ENCODE measurements at regions not wholly inside any gene's neighbourhood (a gene's known extent, or its start where the extent isn't known, plus 50 kb on each side); places are given as distances from the start of the nearest gene placed in this dataset.
A peak's percentile ranks its signal among the peaks of the same experiment; 100 is the strongest.

DNA sequence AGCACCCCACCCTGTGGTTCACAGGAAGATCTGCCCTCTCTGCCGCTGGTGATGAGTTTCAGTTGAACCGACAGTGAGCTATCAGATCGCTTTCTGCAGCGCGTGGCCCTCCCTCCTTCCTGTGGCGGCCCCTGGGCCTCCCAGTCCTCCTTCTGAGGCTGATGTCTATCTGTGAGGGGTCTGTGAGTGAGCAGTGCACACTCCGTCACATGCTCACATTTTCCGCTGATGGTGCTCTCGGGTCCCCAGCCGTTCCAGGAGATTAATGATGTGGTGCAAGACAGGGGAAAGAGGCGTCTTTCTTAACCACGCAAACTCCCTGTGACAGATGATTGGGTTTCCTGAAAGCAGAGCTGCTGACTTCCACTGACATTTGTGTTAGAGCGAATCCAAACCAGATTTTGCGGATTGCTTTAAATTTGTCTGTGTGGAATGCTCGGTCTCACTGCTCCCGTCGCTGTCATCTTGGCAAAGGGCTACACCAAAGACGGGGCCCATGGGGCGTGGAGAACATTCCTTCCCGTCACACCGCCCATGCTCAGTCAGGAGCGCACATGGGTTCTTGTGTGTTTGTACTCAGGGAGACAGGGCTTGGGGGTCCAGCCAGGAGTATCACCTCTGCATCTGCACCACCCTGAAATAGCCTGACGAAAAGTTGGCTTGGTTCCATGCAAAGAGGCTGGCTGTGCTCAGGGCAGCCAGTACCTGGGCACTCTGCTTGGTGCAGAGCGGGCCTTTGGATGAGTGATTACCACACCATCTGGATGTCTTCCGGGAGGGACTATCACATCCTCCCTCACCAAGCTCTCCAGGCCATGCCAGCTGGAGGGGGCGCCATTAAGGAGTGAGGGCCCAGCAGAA lies 154.7 kb upstream of the HS6ST1 start:
- DNase-seq (ENCODE audit: low read depth): peak; percentile 4

DNA sequence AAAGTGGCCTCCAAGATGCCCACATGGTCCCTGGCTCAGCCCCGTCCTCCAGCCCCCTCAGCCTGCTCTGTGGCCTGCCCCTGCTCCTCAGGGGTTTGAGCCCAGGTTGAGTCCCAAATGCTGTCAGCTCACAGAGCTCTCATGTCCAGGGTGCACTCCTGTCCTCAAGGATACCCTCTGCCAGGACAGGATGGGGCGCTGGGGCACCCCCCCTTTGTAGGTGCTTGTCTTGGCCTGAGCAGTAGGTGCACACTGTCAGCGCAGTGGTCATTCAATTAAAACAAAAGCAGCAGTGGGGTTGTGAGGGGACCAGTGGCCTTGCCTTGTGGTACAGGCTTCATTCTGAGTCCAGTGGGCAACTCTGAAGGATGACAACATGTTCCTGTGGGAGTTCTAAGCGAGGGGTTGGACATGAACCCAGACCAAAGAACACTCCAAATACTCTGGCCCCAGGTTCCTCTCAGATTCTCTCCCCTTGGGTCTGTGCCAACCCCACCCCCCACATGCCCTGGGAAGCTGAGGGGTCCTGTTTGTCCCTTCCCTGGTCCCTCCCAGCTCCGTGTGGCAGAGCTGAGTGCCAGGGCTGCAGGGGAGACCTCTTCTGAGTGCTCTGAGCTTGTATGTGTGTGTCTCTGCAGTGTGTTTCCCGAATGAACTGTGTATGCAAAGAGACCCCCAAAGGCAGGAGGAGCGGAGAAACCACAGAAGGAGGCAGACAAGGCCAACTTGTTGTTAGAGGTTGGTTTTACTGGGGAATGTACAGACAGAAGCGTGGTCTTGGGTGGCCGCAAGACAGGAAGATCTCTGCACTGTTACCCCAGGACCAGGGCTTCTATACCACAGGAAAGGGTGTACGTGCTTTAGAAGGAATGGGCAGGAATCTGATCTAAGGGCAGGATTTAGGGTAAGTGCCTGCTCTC lies 155.6 kb upstream of the HS6ST1 start:
- DNase-seq (ENCODE audit: low read depth): no peak

DNA sequence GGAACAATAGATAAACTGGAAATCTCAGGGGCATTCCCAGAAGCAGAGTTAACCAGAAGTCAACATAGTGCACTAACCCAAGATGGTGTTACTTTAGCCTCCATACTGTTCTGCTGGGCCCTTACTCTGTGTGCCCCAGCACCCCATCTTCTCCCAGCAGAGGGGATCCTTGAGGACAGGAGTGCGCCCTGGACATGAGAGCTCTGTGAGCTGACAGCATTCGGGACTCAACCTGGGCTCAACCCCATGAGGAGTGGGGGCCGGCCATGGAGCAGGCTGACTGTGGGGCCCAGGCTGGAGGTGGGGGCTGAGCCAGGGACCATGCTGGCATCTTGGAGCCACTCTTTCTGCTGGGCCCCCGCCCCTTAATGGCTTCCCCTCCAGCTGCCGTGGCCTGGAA lies 156.3 kb upstream of the HS6ST1 start:
- no peak for DNase-seq (ENCODE audit: low read depth)

DNA sequence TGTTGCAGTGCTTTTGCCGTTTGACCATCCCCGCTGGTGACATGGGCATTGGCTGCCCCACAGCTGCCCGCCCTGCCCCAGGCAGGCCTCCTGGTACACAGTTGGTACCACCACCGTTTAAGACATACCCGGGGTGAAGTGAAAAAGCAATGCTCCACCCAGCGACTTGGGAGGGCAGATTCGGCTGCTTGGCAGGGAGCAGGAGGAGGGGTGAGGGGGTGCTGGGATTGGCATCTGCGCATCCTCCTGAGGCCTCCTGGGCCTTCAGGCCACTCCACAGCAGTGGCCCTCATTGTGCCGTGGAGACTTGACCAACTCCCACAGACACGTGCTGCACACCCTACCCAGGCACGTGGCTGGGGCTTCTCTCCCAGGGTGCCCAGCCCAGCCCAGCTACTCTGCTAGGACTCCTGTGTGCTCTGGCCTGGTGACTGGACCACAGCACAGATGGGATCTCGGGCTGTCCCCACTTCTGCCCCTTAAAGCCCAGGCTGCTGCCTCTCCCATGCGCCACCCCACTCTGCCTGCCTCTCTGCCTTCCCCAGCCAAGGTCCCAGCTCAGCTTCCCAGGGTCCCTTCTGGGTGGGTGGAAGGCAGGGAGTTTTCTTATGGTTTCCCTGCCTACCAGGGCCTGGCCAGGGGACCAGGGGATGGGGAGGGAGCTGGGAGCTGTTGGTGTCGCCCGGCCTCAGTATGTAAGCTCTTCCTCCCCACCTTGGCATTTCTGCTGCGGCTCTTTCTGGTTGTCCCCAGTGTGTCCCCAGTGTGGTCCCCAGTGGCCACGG lies 157.0 kb upstream of the HS6ST1 start:
- DNase-seq (ENCODE audit: low read depth): no peak

DNA sequence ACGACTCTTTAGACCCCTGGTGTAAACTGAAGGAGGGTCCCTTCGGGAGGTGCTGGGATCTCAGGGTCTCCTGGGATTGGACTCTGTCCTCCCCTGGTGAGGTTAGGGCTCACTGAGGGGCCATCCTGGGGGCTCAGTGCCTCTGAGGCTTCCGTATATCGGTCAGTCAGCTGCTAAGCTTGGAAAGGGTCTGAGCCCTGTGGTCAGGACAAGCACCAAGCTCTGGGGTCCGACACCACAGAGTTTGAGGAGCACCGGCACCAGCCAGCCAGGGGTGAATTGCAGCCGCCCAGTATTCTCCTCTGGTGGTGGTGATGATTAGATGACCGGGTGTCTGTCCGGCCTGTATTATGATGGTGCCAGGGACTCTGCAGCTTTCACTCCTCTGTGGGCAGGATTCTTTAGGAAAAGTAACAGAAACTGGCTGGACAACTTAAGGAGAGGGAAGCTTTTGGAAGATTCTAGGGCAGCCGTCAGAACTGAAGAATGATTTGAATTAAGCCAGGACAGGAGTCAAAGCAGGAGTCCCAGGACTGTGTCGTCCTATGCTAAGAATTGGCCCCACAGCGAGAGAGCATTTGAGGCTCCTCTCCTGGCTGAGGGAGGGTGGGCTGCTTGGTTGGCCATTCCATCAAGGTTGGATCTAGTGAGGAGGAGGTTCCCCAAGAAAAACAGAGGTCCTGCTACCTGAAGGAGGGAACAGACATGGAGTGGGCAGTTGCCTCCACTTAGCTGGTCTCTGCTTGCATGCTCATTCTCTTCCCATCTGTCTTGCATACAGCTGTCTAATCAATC lies 158.6 kb upstream of the HS6ST1 start:
- no peak for DNase-seq (ENCODE audit: low read depth)

DNA sequence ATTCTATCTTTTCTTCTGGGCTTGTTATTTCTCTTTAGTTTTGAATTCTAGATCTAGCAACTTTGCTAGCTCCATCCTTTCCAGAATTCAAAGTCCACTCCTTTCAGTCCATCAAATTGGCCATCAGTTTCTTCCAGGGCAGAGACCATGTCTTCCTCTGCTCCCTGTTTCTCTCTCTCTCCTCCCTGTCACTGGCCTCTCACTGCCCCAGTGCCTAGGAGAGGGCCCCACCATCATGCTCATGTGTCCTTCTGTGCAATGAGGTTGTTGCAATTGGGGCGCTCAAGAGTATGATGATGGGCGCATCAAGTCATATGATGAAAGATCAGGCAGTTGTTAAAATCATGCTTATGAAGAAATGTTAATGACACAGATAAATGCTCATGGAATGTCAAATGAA lies 159.2 kb upstream of the HS6ST1 start:
- DNase-seq (ENCODE audit: low read depth): no peak

DNA sequence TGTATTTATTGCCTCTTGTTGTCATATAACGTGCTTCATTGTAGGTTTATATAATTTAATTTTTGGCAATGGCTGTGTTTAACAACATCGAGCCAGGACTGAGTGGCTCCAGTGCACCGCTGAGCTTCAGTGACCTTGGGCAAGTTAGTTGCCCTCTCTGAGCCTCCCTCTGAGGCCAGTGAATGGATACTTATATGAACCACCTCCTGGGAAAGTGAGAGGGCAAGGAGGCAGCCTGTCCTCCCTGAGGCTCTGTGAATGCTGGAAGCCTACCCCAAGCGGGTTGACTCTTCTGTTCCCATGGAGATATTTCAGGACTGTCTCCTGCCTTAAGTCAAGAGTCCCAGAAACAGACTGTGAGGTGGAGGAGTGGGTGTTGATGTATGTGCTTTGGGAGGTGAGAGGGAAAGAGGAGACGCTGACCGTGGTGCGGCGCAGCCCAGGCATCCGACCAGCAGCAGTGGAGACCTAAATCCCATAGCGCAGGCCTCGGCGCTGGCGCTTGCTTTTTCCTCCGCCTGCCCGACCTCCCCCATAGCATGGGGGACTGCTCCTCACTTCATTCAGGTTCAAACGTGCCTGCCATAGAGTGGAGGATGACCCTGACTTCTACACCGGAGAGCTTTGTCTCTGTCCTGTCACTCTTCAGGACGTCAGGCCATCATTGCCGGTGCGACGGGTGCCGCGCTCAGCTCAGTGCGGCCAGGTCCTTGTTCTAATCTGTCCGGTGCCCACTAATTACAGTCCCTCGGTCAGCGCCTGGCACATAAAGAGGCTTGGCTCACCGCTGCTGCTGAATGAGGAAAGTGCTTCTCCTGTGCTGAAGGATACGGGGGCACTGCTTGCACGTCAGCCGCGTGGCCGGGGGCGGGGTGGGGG lies 167.3 kb upstream of the HS6ST1 start:
- no peak for DNase-seq (ENCODE audit: low read depth)

DNA sequence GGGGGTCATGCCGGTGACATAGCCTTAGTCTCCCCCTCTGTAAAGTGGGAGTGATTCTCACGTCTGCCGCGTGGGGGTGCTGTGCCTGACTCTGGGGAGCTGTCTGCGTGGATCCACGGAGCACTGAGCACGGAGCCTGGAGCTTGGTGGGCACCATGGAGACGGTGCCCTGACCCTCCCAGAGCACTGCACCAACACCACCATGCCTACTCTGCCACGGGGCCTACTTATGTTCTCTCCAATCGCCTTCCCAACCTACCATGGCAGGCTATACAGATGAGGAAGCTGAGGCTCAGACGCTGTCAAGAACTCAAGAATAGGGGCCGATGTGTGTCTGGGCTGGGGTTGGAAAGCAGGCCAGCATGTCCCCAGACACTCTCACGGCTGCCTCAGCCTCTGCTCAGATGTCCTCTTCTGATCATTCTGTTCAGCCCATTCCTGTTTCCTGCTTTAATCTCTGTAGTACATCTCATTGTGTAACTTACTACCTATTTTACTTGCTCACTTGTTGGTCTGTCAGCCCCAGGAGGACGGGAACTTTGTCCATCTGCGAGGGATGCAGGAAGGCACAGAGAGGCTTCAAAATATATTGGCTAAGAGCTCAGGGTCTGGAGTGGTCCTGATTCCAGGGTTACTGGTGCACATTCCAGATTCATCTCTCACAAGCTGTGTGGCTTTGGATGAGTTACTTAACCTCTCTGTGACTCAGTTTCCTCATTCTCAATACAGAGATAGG lies 168.1 kb upstream of the HS6ST1 start:
- DNase-seq (ENCODE audit: low read depth): no peak

DNA sequence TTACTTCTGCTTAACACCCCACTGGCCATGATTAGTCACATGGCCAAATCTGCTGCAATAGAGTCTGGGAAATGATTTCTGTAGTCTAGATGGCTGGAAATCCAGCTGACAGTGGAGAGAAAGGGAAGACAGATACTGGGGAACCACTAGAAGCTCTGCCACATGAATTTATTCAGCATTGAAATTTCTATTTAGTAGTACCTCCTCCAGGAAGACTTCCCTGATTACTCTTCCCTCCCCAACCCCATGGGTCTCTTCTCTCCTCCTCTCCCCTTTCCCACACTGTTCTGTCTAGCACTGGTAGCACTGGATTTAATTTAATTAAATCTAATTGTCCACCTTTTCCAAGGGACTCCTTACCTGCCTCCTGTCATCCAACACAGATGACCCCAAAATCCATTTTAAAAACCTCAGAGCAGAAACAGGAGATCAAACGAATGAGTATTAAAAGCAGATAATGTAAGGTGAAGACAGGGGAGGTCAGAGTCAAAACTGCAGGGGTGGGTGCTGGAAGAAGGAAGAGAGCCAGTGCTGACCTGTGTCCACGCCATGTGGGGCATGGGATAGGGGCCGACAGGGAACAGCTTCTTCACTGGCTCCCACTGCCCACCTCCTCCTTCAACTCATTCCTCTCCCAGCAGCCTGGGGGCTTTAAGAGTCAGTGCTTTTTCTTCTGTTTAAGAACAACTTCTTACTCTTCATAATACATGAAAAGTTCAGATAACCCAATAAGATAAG lies 169.2 kb upstream of the HS6ST1 start:
- DNase-seq (ENCODE audit: low read depth): no peak

DNA sequence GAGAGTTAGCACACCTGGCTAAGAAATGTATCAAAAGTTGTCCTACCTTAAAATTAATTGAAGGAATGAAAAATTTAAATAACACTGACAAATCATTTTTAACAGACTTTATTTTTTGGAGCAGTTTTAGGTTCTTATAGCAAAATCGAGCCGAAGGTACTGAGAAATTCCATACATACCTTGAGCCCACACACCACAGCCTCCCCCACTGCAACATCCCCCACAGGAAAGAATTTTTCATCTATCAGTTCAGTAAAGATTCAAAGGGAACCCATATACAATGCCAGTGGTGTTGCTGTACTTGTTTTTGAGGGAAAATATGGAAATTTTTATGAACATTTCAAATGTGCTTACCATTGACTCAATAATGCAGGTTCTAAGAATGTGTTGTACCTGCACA lies 169.8 kb upstream of the HS6ST1 start:
- DNase-seq (ENCODE audit: low read depth): no peak

DNA sequence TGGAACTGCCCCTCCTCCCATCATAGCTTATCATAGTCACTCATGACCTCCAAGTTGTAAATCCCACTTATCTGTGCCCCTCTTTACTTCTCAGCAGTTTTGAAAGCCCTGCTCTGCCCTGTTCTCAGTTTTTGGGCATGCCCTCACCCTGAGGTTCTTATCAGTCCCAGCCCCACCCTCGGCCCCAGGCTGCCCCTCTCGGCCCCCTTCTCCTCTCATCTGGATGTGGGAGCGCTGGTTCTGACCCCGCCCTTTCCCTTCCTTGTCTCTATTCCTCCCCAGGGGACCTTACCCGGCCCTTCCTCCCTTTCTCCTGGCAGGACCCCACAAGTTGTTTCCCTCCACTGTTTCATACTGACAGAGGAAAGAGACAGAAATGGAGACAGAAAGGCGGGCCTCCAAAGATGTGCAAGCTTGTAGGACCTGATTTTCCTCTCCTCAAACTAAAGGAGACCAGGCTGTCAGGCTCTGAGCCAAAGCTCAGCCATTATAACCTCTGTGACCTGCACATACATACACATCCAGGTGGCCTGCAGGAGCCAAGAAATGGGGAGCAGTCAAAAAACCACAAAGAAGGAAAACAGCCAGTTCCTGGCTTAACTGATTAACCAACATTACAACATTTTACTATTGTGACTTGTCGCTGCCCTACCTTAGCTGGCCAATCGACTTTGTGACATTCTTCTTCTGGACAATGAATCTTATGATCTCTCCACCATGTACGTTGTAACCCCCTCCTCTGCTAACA lies 171.0 kb upstream of the HS6ST1 start:
- DNase-seq (ENCODE audit: low read depth): no peak

DNA sequence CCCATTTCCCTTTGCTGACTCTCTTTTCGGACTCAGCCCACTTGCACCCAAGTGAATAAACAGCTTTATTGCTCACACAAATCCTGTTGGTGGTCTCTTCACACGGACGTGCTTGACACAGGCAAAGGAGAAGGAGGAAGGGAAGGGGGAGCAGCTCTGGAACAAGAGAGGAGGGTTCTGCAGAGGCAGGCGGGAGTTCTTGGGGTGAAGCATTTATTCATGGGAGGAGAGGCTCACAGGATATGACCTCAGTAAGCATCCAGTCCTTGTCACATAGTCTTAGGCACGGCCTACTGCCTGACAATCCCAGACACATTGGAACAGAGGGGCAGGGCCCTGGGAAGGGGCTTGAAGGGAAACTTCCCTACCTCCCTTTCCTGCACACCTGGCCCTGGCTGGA lies 171.7 kb upstream of the HS6ST1 start:
- DNase-seq (ENCODE audit: low read depth): no peak

DNA sequence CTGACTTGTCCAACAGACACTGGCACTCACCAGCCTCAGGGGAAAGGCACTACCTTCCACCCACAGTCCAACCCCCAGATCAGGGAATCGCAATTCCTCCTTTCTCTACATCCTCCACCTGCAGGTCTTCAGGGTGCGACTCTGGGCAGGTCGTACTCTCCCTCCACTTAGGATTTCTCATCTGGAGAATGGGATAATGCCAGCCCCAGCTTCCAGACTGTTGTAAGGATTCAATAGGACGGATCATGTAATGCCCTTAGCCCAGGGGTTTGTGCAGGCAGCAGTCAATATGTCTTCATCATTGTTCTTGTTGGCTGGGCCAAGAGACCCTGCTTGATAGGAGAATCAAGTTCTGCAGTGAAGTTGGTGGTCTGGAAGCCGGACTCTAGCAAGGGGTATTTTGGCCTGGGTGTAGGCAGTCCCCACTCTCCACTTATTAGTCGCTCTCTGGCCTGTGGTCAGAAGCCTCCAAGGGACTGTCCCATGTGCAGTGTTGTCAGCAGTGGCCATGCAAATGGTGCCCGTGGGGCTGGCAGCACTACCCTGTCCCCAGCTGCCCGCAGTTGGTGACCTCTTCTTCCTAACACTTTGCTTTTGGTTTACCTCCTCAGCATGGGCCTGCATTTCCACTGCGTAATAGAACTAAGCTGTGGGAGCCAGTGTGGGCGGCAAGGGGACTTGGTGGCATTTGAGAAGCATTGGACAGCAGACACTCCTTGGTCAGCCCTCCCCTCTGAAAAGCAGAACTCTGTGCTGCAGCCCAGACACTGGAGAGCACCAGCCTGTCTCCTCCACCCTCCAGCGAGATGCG lies 172.4 kb upstream of the HS6ST1 start:
- no peak for DNase-seq (ENCODE audit: low read depth)

DNA sequence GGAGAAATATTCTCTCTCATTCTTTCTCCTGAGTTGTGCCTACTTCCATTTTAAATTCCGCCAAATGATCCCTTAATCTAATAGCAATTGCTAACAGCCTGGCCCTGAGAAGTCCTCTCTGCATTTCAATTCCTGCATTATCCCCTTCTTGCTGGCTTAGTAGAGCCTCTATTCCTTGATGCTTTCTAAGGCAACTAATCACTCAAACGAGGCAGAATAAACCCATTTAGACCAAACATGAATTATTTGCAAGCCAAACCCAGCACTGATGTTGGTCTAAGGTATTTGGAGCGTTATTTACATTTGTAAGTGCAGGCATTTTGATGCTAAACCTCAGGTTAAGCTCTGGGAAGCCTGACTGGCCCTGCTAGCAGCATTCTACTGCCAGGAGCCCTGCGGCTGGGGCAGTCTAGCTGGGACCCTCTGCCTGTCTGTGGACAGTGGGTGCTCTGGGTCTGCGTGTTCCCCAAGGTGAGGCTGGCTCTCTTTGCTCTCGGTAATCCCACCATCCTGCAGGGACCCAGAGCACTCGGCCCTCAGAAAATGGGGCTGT lies 173.1 kb upstream of the HS6ST1 start:
- no peak for DNase-seq (ENCODE audit: low read depth)

DNA sequence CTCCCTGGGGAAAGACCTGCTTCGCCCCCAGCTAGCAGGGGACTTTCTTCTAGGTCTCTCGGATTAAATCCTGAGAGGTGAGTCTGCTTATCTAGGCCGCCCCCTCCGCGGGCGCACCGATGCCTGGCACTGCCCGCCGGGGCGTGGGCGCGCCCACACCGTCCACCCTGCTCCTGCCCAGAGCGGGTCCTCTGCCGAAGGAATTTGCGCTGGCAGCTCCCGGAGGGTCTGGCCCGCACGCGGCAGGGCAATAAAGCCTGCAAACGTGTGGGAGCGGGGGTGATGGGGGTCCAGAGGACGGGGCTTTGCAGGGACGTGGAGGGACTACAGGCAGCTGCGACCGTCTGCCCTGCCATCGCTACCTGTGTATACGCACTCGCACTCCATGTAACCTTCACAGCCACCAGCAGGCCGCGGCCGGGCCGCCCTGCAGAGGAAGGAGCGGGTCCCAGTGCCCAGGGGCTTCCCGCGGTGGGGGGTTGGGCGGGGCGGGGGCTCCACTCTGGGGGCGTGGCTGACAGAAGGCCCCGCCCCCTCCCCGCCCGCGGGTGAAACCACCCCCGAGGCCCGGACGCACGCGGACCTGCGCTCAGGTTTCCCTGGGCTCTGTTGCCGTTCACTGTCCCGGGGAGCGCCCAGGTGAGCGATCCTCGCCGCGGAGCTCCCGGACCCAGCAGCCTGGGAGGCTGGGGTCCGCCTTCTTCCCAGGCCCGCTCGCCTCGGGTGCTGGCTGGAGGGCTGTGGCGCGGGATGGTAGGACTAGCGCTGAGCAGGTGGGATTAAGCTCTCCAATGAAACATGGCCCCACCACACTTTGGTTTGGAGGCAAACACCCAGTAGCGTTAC lies 174.5 kb upstream of the HS6ST1 start:
- no peak for DNase-seq (ENCODE audit: low read depth)

DNA sequence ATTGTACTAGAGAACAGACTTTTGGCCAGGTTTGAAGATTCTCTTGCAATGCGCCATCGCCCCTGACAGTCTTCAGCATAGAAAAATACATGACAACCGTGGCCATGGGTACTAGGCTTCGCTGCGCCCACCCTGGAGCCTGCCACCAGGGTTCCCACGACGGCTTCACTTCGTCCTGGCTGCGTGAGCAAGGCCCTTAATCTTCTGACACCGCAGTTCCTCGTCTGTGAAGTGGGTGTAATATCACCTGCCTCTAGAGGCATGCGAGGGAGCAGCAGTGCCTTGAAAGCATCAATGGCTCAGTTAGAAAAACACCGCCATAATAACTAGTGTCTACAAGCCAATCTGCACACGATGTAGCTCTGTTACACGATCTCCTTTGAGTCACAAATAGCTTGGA lies 175.2 kb upstream of the HS6ST1 start:
- no peak for DNase-seq (ENCODE audit: low read depth)

Measured in stimulated activated CD8-positive, alpha-beta memory T cell treated with anti-CD3 and anti-CD28 coated beads, Interleukin-12 subunit alpha, Interleukin-12 subunit beta, amount 100 ng/mL, for 1 hour (primary cell).